PC-9 (cell line): ENCODE measurements at regions not wholly inside any gene's neighbourhood (a gene's known extent, or its start where the extent isn't known, plus 50 kb on each side); places are given as distances from the start of the nearest gene placed in this dataset.
"Not testable (repeated sequence)": the region's sequence is repeated elsewhere in the genome, so short reads cannot be mapped to it uniquely, and the experiment has no call there.

Source experiments
- BruUV-seq: library from RNA; stranded (reverse); fragments of 400-500 nt; replicated peaks from 2 replicates; lab custom pipeline; 2021; lab: Mats Ljungman, UMichigan
- CTCF ChIA-PET: fragments of 300-600 bp; sonication (Branson Sonifier 250); formaldehyde crosslinking; loops from one replicate; lab custom pipeline; 2022; ENCODE audit warnings: antibody characterized with exemption; lab: Charles Lee
- POLR2A ChIA-PET: fragments of 300-600 bp; sonication (Branson Sonifier 250); formaldehyde crosslinking; loops from one replicate; lab custom pipeline; 2022; ENCODE audit warnings: antibody characterized with exemption; ENCODE audit not compliant: unreplicated experiment; lab: Charles Lee
- DNase-seq, 2 experiments: peaks; one replicate each; pipeline versions ENCODE4 v3.0.0 to v3.0.0-alpha.2; 2015 to 2022; ENCODE audit warnings: mixed read lengths in 1 of 2
- H2AFZ ChIP-seq: fragments of 200-600 bp; sonication (generic); 2 replicates; pipeline ENCODE4 v1.8.1; 2017; ENCODE audit warnings: antibody characterized with exemption
- H3F3A ChIP-seq: fragments of 200-600 bp; sonication (generic); 2 replicates; pipeline ENCODE4 v1.8.1; 2017; ENCODE audit warnings: antibody characterized with exemption, mild to moderate bottlenecking, low read depth; ENCODE audit not compliant: insufficient read depth
- H3K27ac ChIP-seq: fragments of 200-600 bp; sonication (generic); 2 replicates; pipeline ENCODE4 v1.6.1; 2016; ENCODE audit warnings: mixed run types
- H3K27me3 ChIP-seq: fragments of 200-600 bp; sonication (generic); 2 replicates; pipeline ENCODE4 v1.6.1; 2016; ENCODE audit warnings: low read depth, mixed run types; ENCODE audit not compliant: insufficient read depth
- H3K36me3 ChIP-seq: fragments of 200-600 bp; sonication (generic); 2 replicates; pipeline ENCODE4 v1.6.1; 2016; ENCODE audit warnings: low read depth, mixed run types
- H3K4me1 ChIP-seq: fragments of 200-600 bp; sonication (generic); replicated peaks from 2 replicates; pipeline ENCODE4 v1.6.1; 2016; ENCODE audit warnings: mixed run types; ENCODE audit not compliant: insufficient read depth
- H3K4me2 ChIP-seq: fragments of 200-600 bp; sonication (generic); 2 replicates; pipeline ENCODE4 v1.6.1; 2017; ENCODE audit warnings: mixed run types
- H3K4me3 ChIP-seq: fragments of 200-600 bp; sonication (generic); 2 replicates; pipeline ENCODE4 v1.6.1; 2016; ENCODE audit warnings: mixed run types
- H3K79me2 ChIP-seq: fragments of 200-600 bp; sonication (generic); 2 replicates; pipeline ENCODE4 v1.6.1; 2017; ENCODE audit warnings: low read depth, mixed run types
- H3K9me2 ChIP-seq: fragments of 200-600 bp; sonication (generic); 2 replicates; pipeline ENCODE4 v1.8.1; 2017; ENCODE audit warnings: mild to moderate bottlenecking; ENCODE audit not compliant: insufficient read depth
- H3K9me3 ChIP-seq: fragments of 200-600 bp; sonication (generic); 2 replicates; pipeline ENCODE4 v1.8.1; 2016; ENCODE audit warnings: low read depth; ENCODE audit not compliant: insufficient read depth
- H4K20me1 ChIP-seq: fragments of 200-600 bp; sonication (generic); 2 replicates; pipeline ENCODE4 v1.8.1; 2017; ENCODE audit not compliant: insufficient read depth
- CTCF ChIP-seq: fragments of 200-600 bp; sonication (generic); conservative IDR thresholded peaks from 2 replicates; pipeline ENCODE4 v1.6.1; 2017; ENCODE audit warnings: mixed run types, antibody characterized with exemption, mild to moderate bottlenecking, moderate library complexity
- EZH2 ChIP-seq: fragments of 200-600 bp; sonication (generic); IDR thresholded peaks from 2 replicates; pipeline ENCODE4 v1.8.0; 2017; ENCODE audit warnings: antibody characterized with exemption, low read depth
- intact Hi-C: fragments of 100-400 bp; cut with micrococcal nuclease; formaldehyde crosslinking; loops from one replicate; pipeline ENCODE4 v1.10.0; 2022; ENCODE audit not compliant: unreplicated experiment

DNA sequence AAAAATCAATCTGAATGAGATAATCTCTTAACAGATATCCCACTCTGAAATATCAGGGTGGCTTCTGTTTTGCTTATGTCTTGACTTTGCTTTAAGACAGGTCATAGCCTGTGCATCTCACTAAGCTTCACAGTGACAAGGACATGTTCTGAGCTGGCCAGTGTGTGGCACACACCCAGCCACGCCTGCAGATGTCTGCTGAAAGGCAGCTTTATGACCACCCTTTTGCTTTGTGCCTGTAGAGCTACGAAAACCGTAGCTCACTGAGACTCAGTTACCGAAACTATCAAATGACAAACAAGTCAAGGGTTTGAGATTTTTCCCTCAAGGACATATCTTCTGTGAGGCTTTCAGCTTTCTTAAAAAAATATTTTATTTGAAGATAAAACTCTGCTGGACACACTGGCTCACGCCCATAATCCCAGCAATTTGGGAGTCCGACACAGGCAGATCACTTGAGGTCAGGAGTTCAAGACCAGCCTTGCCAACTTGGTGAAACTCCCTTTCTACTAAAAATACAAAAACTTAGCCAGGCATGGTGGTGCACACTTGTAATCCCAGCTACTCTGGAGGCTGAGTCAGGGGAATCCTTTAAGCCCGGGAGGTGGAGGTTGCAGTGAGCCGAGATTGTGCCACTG lies 233.2 kb downstream of the SPATA31A1 start:
- no TSS peak for BruUV-seq
- TF ChIP-seq CTCF (no peak), EZH2 (no peak)
- Histone ChIP-seq H3K36me3 (no peaks in the 10 kb centered on the region), H3K27ac (no peak overlapping the region), H3K9me3 (no peaks in the 10 kb centered on the region), H2AFZ (no peak overlapping the region), H3K4me2 (no peak overlapping the region), H3K9me2 (no peaks in the 10 kb centered on the region), H3K27me3 (no peaks in the 10 kb centered on the region), H4K20me1 (no peaks in the 10 kb centered on the region), H3F3A (no peaks in the 10 kb centered on the region), H3K4me3 (no peak overlapping the region), H3K79me2 (no peaks in the 10 kb centered on the region), H3K4me1 (no peaks in the 10 kb centered on the region)
- ChIA-PET CTCF (no interaction called here), POLR2A (no interaction called here)
- intact Hi-C loops: no loop called here
- DNase-seq: no peak

DNA sequence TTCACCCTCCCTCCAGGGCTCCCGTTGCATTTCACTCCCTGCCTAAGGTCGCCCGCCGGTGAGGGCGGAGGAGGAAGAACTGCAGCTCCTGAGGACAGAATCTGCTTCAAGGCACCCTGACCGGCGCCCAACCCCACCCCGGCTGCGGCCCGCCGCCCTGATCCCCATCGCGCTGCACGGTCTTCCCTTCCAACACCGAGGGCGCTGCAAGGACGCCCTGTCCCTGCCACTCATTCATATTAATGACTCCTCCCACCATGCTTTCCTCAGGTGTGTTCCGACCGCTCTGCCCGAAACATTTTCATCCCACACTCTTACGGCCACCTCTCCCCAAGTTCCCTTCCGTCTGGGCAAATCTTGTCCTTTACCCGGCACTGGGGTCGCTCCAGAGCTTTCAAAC lies 248.6 kb downstream of the SPATA31A1 start:
- H3K4me2 ChIP-seq, H3K27me3 ChIP-seq, POLR2A ChIA-PET, intact Hi-C loops, H3K9me3 ChIP-seq, H3K4me3 ChIP-seq, H3K36me3 ChIP-seq, H3K79me2 ChIP-seq, H2AFZ ChIP-seq, BruUV-seq, H3F3A ChIP-seq, H3K4me1 ChIP-seq, H3K27ac ChIP-seq, DNase-seq, CTCF ChIA-PET, H4K20me1 ChIP-seq, H3K9me2 ChIP-seq: not testable (repeated sequence)

DNA sequence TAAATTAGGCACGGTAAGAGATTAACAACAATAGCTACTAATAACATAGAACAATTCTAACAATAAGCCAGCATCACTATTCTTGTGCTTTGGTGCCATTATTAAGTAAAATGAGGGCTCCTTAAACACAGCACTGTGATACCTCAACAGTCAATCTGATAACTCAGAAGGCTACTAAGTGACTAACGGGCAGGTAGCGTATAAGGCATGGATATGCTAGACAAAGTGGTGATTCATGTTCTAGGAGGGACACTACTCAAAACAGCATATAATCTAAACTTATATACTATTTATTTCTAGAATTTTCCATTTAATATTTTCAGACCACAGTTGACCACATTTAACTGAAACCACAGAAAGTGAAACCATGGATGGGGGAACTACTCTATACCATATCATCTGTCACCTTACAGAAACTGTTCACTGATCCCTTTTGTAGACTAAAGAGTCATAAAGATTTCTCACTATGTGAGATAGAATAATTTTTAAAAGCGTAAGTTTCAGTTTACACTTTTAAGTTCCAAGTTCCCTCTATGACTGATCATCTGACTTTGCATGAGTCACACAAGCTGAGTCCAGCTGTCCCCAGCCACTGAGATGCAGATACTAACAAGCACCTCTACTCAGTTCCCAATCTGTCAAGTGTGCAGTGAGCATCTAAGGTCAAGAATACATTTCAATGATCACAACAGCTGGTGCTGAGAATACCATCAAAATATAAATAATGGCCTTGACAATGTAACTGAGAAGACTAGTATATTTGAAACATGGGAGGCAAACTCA lies 256.2 kb downstream of the SPATA31A1 start:
- intact Hi-C loops, H3K9me2 ChIP-seq, H3K36me3 ChIP-seq, H3K4me2 ChIP-seq, H3K9me3 ChIP-seq, POLR2A ChIA-PET, H2AFZ ChIP-seq, CTCF ChIA-PET, H3K4me3 ChIP-seq, H3K27ac ChIP-seq, H3K4me1 ChIP-seq, H3K79me2 ChIP-seq, H3F3A ChIP-seq, H3K27me3 ChIP-seq, DNase-seq, BruUV-seq, H4K20me1 ChIP-seq: not testable (repeated sequence)

DNA sequence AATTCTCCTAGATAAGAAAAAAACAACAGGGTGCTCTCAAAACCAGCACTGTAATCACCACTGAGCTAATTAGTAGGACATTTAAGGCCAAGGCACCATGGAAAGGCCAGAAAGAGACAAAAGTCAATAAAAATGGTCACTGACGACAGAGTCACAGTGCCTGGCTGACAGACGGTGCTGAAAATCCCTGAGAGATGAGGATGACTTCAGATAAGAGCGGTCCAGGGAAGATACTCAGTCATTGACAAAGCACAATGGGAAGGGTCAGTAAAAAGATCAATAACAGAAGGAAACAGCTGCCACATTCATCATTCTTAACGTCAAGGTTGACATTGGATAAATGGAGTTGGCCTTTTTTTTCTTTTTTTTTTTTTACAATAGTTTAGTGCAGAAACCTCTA lies 261.0 kb downstream of the SPATA31A1 start:
- H3K4me3 ChIP-seq, H3K27me3 ChIP-seq, H3K79me2 ChIP-seq, H3K9me3 ChIP-seq, H3K36me3 ChIP-seq, DNase-seq, intact Hi-C loops, CTCF ChIA-PET, H3K27ac ChIP-seq, H4K20me1 ChIP-seq, POLR2A ChIA-PET, H3K9me2 ChIP-seq, BruUV-seq, H2AFZ ChIP-seq, H3F3A ChIP-seq, H3K4me1 ChIP-seq, H3K4me2 ChIP-seq: not testable (repeated sequence)

- H3K9me2 ChIP-seq, H3K27me3 ChIP-seq, intact Hi-C loops, H3K4me1 ChIP-seq, CTCF ChIA-PET, POLR2A ChIA-PET, H3F3A ChIP-seq, H3K9me3 ChIP-seq, H3K4me3 ChIP-seq, H2AFZ ChIP-seq, H3K4me2 ChIP-seq, H3K27ac ChIP-seq, DNase-seq, H3K79me2 ChIP-seq, H3K36me3 ChIP-seq, BruUV-seq, H4K20me1 ChIP-seq: not testable (repeated sequence)
Measured at GRCh38 chr9:39624048-39624447, 268.6 kb downstream of the SPATA31A1 start.

GRCh38 chr9:39632071-39632470 lies 276.6 kb downstream of the SPATA31A1 start:
- POLR2A ChIA-PET, H3K36me3 ChIP-seq, CTCF ChIA-PET, H3K4me2 ChIP-seq, H3K27ac ChIP-seq, H2AFZ ChIP-seq, H3K9me3 ChIP-seq, H3F3A ChIP-seq, H3K27me3 ChIP-seq, H3K9me2 ChIP-seq, H3K79me2 ChIP-seq, H4K20me1 ChIP-seq, BruUV-seq, intact Hi-C loops, DNase-seq, H3K4me3 ChIP-seq, H3K4me1 ChIP-seq: not testable (repeated sequence)
